ENCODE measurements at regions not wholly inside any gene's neighbourhood (a gene's known extent, or its start where the extent isn't known, plus 50 kb on each side); places are given as distances from the start of the nearest gene placed in this dataset.
"Not testable (repeated sequence)": the region's sequence is repeated elsewhere in the genome, so short reads cannot be mapped to it uniquely, and the experiment has no call there.

DNA sequence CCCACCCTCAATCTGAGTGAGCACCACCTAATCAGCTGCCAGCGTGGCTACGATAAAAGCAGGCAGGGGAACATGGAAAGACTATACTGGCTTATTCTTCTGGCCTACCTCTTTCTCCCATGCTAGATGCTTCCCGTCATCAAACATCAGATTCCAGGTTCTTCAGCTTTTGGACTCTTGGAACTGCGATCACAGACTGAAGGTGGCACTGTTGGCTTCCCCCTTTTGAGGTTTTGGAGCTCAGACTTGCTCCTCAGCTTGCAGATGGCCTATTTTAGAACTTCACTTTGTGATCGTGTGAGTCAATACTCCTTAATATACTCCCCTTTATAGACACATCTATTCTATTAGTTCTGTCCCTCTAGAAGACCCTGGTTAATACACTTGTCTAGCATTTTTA lies 543.7 kb upstream of the RAG2 start:
- DNase-seq (ENCODE audit: low read depth) = no peak

DNA sequence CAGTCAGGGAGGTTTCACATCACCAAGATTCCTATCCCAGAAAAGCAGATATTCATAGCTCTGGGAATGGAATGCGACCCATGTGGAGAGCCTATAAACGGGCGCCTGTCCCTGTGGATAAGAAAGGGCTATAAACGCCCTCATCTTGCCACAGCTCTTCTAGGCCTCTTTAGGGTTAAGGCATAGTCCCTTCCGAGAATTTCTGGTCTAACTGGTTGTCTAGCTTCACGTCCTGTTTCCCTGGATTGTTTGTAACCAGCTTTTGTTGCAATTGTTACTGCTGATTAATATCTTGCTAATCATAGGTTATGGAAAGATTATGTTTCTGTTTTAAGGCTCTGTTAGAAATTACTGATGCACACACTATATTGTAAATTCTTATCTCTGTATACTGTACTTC lies 537.6 kb upstream of the RAG2 start:
- DNase-seq (ENCODE audit: low read depth) = not testable (repeated sequence)

DNA sequence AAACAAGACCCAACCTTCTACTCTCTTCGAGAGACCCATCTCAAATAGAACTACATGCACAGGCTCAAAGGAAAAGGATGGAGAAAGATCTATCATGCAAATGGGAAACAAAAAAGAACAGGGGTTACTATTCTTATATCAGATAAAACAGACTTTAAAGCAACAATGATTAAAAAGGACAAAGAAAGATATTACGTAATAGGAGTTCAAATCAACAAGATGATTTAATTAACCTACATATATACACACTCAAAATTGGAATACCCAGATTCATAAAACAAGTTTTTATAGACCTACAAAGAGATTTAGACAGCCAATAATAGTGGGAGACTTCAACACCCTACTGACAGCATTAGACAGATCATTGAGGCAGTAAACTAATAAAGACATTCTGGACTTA lies 536.6 kb upstream of the RAG2 start:
- no peak for DNase-seq (ENCODE audit: low read depth)

DNA sequence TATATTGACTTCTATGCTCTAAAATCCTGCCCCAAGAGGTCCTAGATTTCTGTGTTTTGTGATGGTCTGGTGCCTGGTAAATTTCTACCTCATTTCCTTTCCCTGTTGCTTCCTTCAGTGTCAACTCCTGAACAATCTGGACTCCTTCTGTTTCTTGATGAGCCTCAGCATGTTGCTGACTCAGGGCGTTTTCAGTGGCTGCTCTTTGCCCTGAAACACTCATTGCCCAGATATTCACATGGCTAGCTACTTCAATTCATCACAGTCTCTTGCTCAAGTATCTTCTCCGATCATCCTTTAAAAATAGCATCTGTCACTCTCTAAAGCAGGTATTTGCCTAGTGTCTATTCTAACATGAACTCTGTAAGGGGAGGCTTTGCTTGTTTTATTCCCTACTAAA lies 526.3 kb upstream of the RAG2 start:
- no peak for DNase-seq (ENCODE audit: low read depth)

DNA sequence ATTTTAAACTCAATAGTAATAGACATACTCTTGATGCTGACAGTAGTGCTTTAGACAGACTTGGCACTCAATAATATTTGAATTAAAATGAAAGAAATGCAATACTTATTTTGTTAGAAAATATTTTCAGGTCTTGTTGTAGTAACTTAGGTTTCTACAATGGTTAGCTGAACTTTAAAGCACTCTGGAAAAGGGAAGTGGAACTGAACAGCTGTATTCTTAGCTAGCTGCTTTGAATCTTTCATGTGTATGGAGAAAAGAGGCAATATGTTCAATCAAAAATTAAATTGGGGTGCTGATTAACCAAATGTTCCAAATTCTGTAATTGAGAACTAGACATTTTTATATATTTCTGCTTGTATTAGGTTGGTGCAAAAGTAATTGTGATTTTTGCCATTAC lies 517.9 kb upstream of the RAG2 start:
- no peak for DNase-seq (ENCODE audit: low read depth)

DNA sequence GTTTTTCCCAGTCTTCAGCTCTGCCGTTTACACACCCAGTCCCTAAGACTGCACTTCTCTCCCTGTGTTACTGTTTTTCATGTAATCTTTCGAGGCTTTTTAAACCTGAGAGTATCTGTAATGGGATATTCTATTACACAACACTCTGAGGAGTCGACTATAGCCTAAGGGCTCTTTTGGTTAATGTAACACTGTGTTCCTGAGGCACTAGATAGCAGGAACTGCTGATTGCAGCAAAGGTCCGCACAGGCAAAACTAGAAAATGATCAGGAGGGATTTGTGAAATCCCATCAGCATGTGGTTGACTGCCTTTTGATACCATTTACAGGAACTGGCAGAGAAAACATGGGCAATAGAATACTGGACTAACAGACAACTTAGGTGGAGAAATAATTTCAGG lies 512.3 kb upstream of the RAG2 start:
- DNase-seq (ENCODE audit: low read depth) = no peak

DNA sequence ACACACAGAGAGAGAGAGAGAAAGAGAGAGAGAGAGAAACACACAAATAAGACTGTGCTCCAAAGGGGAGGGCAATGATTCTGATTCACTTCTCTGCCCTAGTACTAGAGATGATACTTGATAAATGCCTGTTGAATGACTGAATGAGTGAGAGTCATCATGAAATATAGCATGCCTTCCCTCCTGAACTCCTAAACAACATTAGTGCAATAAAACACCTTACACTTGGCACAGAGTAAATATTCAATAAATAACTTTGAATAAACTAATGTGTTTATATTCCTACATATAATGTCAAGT lies 511.2 kb upstream of the RAG2 start:
- no peak for DNase-seq (ENCODE audit: low read depth)

DNA sequence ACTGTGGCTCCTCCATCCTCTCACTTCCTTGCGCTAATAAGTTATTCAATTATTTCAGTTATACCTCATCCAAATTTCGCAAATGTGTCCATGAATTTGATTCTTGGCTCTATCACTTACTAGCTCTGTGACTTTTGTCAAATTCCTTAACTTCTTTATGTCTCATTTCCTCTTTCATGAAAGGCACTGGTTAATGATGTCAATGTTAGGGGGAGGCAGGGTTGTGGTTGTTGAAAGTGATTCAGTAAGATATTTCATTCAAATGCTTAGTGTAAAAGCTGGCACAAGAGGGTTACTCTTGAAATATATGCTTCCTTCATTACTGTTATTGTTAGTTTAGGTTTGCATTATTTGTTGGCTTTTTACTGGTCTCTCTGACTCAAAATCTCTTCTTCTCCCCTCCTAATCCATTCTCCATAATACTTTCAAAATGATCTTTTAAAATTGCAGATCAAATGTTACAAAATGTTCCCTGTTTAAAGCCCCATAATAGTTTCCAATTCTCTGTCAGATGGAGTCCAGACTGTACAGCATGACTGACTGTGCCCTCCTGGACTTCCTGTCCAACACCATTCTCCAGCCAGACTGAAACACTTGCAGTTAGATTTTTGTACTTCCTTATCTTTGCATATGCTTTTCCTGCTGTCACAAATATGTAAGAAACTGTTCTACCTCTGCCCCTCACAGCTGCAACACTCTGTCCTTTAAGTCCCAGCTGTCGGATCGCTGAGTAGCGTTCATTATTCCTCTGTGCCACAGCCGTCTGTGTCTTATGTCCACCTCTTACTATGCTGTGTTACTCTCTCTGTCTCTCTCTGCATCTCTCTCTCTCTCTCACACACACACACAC lies 510.6 kb upstream of the RAG2 start:
- DNase-seq (ENCODE audit: low read depth) = no peak

DNA sequence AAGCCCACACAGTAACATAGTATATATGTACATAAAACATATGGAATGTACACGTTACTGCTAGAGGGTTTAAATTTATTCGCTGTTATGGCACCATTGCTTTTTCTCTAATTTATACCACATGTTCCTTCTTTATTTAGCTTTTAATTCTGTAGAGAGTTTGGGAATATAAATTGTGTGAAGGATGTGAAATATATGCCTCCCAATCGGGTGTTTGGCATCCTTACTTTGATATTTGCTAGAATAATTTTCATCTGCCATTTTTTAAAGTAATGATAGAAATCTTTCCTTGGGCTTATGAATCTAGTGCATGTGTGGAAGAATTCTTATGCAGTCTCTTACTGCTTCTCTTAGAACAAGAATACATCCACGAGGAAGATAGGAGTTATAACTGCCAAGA lies 509.8 kb upstream of the RAG2 start:
- DNase-seq (ENCODE audit: low read depth) = no peak

DNA sequence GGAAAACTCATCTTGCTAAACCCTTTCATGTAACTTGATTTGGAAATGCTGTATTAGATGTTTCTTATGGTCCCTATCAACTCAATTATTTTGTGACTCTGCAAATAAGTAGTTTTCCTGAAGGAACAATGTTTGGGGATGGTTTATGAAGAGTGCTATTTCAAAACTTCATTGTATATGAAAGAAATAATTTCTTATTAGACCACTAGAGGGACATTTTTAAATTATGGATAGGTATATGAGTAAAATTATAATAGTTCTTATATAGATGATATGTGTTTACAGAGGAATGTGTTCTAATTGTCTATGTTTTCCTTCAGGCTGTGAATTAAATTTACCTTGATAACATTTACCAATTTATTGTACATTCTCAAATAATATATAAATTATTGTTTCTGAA lies 509.4 kb upstream of the RAG2 start:
- no peak for DNase-seq (ENCODE audit: low read depth)

DNA sequence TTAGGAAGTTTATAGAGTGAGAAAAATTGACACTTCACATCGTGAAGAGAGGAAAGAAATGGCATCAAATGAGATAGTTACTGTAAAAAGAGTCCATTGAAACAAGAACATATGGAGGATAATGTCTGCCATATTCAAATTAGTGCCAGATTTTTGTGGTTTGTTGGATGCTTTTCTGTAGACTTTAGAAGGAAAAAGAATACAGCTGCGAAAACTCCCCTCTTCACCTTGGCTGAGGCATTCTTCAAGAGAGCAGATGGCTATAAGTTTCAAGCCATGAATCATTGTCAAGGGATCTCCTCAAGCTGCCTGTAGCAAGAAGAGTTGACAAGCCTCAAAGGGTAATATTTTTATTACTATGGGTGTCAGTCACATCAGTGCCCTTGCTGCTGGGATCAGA lies 507.4 kb upstream of the RAG2 start:
- no peak for DNase-seq (ENCODE audit: low read depth)

DNA sequence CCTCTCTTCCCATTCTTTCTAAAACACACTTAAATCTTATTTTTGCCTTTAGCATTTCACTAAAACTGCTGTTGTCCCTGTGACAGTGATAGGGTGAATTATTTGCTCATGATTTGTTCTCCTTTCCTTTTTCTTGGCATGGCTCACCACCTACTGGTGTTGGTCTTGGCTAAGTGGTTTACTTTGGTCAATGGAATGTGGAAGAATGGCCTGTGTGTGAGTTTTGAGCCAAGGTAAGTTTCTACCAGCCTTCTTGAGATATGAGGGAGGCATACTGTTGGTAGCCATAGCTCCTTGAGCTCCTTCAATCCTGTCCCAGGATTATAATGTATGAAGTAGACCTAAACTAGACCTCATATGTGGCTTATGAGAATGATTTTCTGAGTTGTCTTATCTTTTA lies 506.3 kb upstream of the RAG2 start:
- no peak for DNase-seq (ENCODE audit: low read depth)

DNA sequence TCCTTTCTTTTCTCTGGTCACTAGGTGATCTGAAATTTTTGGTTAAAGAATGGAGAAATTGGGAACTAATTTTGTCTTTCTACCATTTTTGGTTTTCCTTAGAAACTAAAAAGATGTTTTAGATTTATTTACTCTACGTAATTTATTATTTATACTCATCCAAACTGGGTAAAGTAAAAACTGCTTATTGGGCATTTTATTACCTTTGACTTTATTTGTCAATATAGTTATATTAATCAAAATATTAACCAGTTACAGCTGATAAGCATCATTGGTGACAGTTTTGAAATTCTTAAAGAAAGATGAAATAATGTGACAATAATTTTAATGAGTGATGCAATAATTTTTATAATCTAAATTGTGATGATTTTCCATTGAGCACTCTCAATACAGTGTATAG lies 502.0 kb upstream of the RAG2 start:
- no peak for DNase-seq (ENCODE audit: low read depth)

DNA sequence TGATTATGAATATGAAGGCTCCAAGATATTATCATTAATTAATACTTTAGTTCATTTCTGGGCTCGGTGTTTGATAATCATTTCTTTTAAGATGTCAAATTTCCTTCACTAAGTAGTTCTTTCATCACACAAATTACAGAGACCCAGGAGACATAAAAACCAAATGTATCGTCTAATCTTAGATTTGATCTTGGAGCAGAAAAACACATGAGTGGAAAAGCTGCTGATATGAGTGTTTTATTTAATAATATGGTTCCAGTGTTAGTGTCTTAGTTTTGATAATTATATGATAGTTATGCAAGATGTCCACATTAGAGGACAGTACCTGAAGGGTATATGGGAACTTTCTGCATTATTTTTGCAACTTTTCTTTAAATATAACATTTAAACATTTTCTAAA lies 494.5 kb upstream of the RAG2 start:
- no peak for DNase-seq (ENCODE audit: low read depth)

DNA sequence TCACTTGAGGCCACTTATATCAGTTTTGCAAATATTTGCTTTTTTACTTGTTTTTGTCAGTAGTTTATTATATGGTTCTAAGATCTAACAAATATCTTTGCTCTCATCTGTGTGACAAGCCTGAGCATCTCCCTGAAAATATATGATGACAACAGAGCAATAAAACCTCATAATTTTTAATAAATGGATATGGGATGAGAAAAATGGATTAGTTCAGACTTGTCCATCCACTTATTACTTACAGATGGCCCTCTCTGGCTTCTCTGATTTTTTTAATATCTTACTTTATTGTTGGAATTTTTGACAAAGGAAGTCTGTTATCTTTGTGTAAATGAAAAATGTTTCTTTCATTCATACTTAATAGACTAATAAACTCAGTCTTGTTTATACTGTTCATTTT lies 491.4 kb upstream of the RAG2 start:
- DNase-seq (ENCODE audit: low read depth) = no peak

DNA sequence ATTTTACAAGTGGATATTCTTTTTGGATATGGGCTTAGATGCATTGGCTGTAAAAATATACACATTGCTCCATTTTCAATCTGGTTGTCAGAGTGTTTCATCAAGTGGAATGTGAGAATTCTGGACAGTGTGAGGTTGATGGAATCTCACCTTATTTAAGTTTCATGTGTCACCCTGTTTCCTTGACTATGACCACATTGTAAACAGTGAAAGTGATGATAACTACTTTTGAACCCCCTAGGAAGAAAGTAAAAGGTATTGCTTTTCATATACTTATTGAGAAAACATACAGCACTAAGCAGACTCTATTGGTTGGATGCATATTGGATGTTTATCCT lies 490.5 kb upstream of the RAG2 start:
- DNase-seq (ENCODE audit: low read depth) = no peak

DNA sequence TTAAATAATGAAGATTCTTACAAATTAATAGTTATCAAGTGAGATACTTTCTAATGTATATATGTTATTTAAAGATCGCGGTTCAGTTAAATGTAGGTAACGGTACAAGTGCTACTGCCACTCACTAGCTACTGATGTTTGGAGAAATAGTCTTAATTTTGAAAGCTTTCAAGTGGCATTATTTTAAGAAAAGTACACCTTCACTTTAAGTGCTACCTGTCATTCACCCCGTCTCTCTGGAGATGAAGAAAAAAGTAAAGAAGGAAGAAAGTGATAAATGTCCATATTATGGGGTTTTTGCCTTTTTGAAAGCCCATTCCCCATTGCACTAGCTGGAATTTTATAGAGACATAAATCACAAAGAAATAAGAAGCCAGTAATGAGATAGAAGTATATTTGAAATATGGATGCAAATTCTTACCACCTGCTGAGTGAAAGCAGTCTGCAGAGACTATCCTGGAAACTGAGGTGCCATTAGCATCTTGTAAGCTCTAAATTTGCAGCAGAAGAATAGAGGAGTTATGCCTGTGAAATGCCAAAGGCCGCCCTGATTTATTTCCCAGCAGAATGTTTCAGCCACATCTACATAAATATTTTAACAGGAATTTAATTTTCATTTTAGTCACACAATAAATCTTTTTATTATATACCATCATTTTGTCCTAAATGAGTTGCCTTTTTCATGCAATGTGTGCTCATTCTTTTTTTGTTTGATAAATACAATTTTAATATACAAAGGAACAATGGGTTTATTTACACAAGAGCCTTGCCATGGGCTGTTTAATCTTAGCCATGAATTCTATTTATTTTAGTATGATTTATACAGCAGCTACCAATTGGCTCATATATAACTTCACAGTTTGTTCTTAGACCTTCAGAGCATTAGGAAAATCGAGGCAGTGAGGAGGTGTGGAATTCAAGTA lies 489.9 kb upstream of the RAG2 start:
- DNase-seq (ENCODE audit: low read depth) = no peak

DNA sequence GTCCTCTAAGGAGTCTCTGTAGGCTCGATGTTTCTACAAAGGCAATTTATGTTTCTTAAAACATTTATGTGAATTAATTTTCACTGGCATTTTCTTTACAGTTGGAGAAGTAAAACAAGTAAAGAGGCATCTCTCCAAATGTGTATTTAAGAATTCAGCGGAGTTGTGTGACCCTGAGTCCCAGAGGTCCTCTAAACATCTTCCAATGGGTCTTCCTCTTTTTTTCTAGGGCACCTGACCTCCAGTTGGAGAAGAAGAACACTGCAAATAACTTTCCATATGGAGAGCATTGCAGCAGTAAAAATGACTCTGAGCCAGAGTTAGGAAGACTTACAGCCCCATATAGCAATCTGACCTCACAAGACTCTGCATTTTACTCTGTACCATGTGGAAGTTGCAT lies 480.5 kb upstream of the RAG2 start:
- DNase-seq (ENCODE audit: low read depth) = no peak

DNA sequence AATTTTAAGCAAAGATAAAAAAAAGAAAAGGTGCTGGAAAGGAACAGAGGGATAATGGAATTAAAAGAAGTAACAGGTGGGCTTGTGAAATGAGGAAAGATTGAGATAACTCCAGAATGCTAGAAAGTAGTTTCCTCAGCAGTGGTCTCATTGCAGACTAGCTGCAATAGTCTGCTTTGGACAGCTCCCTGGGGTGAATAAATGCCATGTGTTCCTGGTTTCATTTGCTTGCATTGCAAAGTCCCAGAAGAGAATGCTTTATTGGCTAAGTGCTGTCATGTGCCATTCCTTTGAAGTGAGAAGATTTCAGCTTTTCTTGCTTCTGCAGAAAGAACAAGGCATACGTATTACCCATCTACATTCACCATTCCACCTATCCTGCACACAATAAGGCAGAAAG lies 478.8 kb upstream of the RAG2 start:
- DNase-seq (ENCODE audit: low read depth) = no peak

DNA sequence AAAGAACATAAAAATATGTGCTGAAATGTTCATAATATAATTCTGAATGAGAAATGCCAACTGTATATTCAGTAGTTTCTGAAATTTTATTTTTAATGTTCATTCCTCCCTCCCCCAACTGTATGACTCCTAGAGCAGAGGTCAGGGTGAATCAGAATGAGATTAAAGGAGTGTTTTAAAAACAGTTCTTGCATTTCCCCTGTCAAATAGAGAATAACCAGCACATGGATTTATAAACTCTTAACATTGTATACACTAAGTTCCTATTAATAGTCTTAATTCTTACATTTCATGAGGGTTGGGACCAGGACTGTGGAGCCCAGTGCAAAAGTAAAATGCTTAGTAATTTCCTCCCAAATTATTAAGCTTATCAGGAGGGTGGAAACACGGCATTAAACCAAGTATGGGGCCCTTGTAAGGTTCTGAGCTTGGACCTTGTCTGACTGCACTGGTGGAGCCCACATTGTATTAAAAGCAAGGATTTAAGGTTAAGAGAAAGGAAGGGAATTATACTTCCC lies 474.6 kb upstream of the RAG2 start:
- no peak for DNase-seq (ENCODE audit: low read depth)

DNA sequence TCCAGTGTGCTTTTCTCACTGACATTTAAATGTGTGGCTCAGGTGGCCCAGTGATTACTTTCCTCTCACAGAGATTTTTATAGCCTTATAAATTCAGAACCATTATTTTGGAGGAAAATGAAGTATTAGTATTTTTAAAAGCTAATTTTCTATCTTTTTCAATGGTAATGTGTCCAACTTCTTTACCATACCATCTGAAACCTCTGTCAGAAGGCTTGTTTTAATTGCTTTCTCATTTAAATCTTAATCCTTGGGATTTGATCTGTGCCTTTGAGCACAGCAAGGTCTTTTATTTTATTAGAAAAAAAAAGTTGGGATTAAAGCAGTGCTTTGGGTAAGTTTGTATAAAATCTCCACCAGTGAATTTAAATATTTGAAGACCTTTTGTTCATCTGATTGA lies 452.3 kb upstream of the RAG2 start:
- DNase-seq (ENCODE audit: low read depth) = no peak

DNA sequence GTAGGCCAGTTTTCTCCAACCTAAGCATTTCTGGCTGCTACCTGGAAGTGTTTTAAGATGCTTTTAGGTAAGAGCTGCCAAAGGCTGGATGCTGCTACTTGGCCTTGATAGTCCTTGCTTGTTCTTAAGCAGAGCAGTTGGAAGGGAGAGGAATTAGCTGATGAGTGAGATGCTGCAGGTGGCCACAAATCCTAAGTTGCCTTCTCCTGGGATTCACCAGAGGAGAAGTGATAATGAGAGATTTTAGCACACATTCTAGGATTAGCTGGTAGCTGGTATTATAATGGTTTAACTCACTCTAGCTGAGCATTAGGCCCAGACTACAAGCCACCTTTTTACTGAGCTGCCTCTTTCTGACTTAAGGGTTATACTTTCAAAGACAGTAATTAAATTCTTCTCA lies 442.9 kb upstream of the RAG2 start:
- no peak for DNase-seq (ENCODE audit: low read depth)

DNA sequence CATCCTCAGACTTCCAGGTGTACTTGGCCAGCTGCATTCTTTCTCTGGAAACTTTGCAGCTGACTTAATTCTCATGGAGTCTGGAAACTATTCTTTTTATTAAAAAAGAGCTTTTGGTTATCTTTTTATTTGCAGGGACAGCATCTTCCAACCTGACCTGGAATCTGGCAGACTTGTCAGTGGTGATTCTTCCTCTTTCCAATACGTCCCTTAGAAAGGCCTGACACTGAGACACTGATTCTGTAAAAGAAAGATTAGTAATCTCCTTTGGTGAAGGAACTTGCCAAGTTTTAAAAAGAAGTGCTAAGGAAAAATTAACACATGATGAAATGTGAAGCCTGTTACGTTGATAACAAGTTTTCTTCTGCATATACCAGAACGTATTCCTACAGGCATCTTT lies 440.9 kb upstream of the RAG2 start:
- no peak for DNase-seq (ENCODE audit: low read depth)

DNA sequence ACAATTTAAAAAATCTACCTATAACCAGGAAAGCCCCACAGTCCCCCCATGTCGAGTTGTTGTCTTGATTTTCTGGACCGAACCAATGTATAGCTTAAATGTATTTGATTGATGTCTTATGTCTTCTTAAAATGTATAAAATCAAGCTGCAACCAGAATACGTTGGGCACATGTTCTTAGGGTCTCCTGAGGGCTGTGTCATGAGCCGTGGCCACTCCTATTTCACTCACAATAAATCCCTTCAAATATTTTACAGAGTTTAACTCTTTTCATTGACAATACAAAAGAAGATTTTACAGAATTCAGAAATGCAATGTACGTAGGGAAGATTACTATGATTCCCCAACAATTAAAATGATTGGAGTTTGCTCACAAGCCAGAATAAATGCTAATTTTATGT lies 428.7 kb upstream of the RAG2 start:
- no peak for DNase-seq (ENCODE audit: low read depth)
